ENCODE measurements at regions not wholly inside any gene's neighbourhood (a gene's known extent, or its start where the extent isn't known, plus 50 kb on each side); places are given as distances from the start of the nearest gene placed in this dataset.

DNA sequence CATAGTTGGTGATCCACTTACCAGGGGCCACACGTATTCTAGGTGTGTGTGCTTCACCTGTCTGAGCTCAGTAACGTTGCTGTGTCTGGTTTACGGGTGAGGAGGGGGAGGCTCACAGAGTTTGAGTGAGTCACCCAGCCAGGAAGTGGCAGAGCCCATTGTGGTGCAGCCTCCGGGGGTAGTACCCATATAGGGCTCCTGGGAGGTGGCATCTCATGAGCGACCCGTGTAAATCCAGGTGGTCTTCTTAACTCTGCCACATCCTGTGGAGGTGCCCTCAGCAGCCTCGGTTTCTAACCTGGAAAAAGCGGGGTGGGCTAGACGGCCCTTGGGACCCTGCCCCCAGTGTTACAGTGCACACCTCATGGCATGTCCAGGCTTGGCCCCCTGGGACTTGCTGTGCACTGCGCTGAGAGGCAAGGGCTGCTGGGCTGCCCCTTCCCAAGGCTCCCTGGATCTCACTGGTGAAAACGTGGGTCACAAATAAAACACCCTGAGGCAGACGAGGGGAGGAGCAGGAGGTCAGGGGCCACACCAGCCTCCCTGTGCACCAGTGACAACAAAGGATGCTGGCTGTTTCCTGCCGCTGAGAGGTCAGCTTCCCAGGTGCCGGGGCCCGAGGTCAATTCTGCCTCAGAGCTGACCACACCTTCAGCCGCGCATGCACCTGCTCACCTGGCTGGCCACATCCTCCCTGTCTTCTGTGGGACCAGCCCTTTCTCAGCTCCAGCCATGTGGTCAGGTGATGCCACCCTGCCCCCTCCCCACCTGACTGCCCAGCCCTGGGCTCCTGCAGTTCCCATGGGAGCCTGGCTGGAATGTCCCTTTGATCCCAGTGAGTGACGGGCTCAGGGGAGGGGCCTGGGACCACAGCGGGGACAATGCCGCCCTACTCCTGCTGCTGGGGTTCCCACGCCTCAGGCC lies 305.1 kb downstream of the CTTN start:
- no peak for TF ChIP-seq CTCF (IDR thresholded peaks at IDR 0.05; ENCODE audit: insufficient read depth, low read depth, low read length)
- TF ChIP-seq EZH2 (IDR thresholded peaks at IDR 0.05; ENCODE audit: insufficient read depth, low read length) = no peak
